Eye (tissue), 1 donor: ENCODE measurements at regions not wholly inside any gene's neighbourhood (a gene's known extent, or its start where the extent isn't known, plus 50 kb on each side); places are given as distances from the start of the nearest gene placed in this dataset.

ENCODE experiments used
- DNase-seq: peaks from one replicate; pipeline ENCODE4 v3.0.0-alpha.2; 2015

GRCh38 chr2:22282916-22283315 lies 1102.1 kb upstream of the KLHL29 start:
- DNase-seq = peak; percentile 52

- DNase-seq = no peak
Observed at GRCh38 chr2:22283436-22283835, 1101.5 kb upstream of the KLHL29 start.

- no peak for DNase-seq
Observed at GRCh38 chr2:22290302-22290701, 1094.7 kb upstream of the KLHL29 start.

GRCh38 chr2:22290909-22291473 lies 1094.0 kb upstream of the KLHL29 start:
- DNase-seq = no peak

- no peak for DNase-seq
Observed at GRCh38 chr2:22301228-22301627, 1083.8 kb upstream of the KLHL29 start.

GRCh38 chr2:22326250-22326649 lies 1058.7 kb upstream of the KLHL29 start:
- no peak for DNase-seq

GRCh38 chr2:22329211-22330154 lies 1055.5 kb upstream of the KLHL29 start:
- peak; percentile 29 for DNase-seq

- DNase-seq = peak; percentile 54
Observed at GRCh38 chr2:22336414-22336813, 1048.6 kb upstream of the KLHL29 start.

- no peak for DNase-seq
Observed at GRCh38 chr2:22340716-22341115, 1044.3 kb upstream of the KLHL29 start.

- no peak for DNase-seq
Observed at GRCh38 chr2:22347306-22347705, 1037.7 kb upstream of the KLHL29 start.

GRCh38 chr2:22350621-22351020 lies 1034.4 kb upstream of the KLHL29 start:
- DNase-seq = no peak

GRCh38 chr2:22355816-22356433 lies 1029.1 kb upstream of the KLHL29 start:
- peak; percentile 85 for DNase-seq

- no peak for DNase-seq
Observed at GRCh38 chr2:22359071-22359672, 1025.8 kb upstream of the KLHL29 start.

GRCh38 chr2:22360735-22361374 lies 1024.1 kb upstream of the KLHL29 start:
- no peak for DNase-seq

GRCh38 chr2:22361571-22361970 lies 1023.4 kb upstream of the KLHL29 start:
- DNase-seq = no peak

- DNase-seq = no peak
Observed at GRCh38 chr2:22375096-22375495, 1009.9 kb upstream of the KLHL29 start.

GRCh38 chr2:22377268-22377667 lies 1007.7 kb upstream of the KLHL29 start:
- DNase-seq = peak; percentile 90

- DNase-seq = peak; percentile 21
Observed at GRCh38 chr2:22382479-22383169, 1002.4 kb upstream of the KLHL29 start.

- DNase-seq = no peak
Observed at GRCh38 chr2:22397847-22398246, 987.1 kb upstream of the KLHL29 start.

GRCh38 chr2:22403748-22404147 lies 981.2 kb upstream of the KLHL29 start:
- peak; percentile 8 for DNase-seq

GRCh38 chr2:22406625-22407024 lies 978.4 kb upstream of the KLHL29 start:
- DNase-seq = no peak

- DNase-seq = no peak
Observed at GRCh38 chr2:22420076-22420475, 964.9 kb upstream of the KLHL29 start.
